ENCODE measurements at regions not wholly inside any gene's neighbourhood (a gene's known extent, or its start where the extent isn't known, plus 50 kb on each side); places are given as distances from the start of the nearest gene placed in this dataset.

GRCh38 chr4:66562276-66562806 lies 892.1 kb upstream of the EPHA5 start:
- no peak for TF ChIP-seq EZH2 (IDR thresholded peaks at IDR 0.05; ENCODE audit: insufficient read depth, poor library complexity, severe bottlenecking)
- no peak for TF ChIP-seq EZH2phosphoT487 (IDR thresholded peaks at IDR 0.05; ENCODE audit: insufficient read depth, low read depth)

Measured in GM23248 (cell line).